ENCODE measurements at regions not wholly inside any gene's neighbourhood (a gene's known extent, or its start where the extent isn't known, plus 50 kb on each side); places are given as distances from the start of the nearest gene placed in this dataset.

DNA sequence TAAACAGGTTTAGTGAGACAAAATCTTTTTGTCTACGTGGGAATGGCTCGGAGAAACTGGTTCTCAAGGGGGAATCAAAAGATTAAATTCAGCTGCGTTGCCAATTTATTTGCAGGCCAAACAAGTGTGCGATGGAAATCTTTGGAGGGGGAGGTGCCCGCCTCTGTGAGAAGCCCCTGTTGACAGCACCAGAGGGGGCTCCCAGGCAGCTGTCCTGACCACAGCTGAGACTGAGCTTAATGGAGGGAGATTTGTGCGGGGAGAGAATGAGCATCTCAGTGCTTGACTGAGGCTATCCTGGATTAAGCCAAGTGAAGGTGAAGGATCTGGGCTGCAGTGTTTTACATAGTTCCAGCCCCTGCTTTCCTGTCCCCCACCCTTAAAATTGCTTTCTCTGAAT, 169.7 kb downstream of the ATG4C start:
- TF ChIP-seq EZH2phosphoT487 (IDR thresholded peaks at IDR 0.05; ENCODE audit: borderline replicate concordance, low read depth, low read length), result no peak
- TF ChIP-seq, protein P1, sequence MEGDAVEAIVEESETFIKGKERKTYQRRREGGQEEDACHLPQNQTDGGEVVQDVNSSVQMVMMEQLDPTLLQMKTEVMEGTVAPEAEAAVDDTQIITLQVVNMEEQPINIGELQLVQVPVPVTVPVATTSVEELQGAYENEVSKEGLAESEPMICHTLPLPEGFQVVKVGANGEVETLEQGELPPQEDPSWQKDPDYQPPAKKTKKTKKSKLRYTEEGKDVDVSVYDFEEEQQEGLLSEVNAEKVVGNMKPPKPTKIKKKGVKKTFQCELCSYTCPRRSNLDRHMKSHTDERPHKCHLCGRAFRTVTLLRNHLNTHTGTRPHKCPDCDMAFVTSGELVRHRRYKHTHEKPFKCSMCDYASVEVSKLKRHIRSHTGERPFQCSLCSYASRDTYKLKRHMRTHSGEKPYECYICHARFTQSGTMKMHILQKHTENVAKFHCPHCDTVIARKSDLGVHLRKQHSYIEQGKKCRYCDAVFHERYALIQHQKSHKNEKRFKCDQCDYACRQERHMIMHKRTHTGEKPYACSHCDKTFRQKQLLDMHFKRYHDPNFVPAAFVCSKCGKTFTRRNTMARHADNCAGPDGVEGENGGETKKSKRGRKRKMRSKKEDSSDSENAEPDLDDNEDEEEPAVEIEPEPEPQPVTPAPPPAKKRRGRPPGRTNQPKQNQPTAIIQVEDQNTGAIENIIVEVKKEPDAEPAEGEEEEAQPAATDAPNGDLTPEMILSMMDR (conservative IDR thresholded peaks at IDR 0.05; ENCODE audit: low read length), result no peak
- Histone ChIP-seq H4K20me1 (ENCODE audit: insufficient read depth, low read length) (no peaks in the 10 kb centered on the region), H3K36me3 (ENCODE audit: insufficient read depth, low read length) (no peaks in the 10 kb centered on the region), H3K4me2 (ENCODE audit: low read length) (no peak overlapping the region), H3K4me3 (ENCODE audit: low read depth, low read length, poor library complexity, severe bottlenecking) (no peak overlapping the region), H3K27ac (ENCODE audit: low read depth, low read length, poor library complexity, severe bottlenecking) (no peak overlapping the region), H3K4me1 (ENCODE audit: insufficient read depth, low read length, poor library complexity, severe bottlenecking) (no peaks in the 10 kb centered on the region), H3K9me3 (ENCODE audit: low read length) (no peaks in the 10 kb centered on the region), H3K9me2 (ENCODE audit: insufficient read depth, low read length) (no peaks in the 10 kb centered on the region), H3K79me2 (ENCODE audit: insufficient read depth, low read depth, low read length) (no peaks in the 10 kb centered on the region), H2AFZ (ENCODE audit: low read length) (no peak overlapping the region)
- no TSS peak for BruUV-seq (replicated peaks)
- CTCF ChIA-PET (ENCODE audit: unreplicated experiment), result no interaction called here
- intact Hi-C loops (cut with micrococcal nuclease; ENCODE audit: unreplicated experiment), result no loop called here
- POLR2A ChIA-PET, result no interaction called here
- no peak for DNase-seq (ENCODE audit: low spot score)

DNA sequence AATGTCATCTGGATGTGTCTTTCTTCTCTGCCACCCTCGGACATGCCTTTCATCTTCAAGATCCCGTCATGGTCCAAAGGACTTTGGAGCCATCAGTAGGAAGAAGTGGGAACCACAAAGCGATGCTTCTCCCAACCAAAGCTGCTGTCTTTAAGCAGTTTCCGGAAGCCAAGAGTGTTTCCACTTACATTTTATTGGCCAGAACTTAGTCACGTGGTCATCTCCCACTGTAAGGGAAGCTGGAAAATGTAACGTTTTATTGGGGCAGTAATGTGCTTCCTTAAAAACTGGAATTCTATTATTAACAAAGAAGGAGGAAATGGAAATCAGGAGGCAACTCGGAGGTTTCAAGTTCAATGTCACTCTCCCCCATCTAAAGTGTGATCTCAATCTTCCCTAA, 170.8 kb downstream of the ATG4C start:
- no TSS peak for BruUV-seq (replicated peaks)
- intact Hi-C loops (cut with micrococcal nuclease; ENCODE audit: unreplicated experiment), result no loop called here
- TF ChIP-seq, protein P1 (conservative IDR thresholded peaks at IDR 0.05; ENCODE audit: low read length), result no peak
- no peak for TF ChIP-seq EZH2phosphoT487 (IDR thresholded peaks at IDR 0.05; ENCODE audit: borderline replicate concordance, low read depth, low read length)
- no peak for DNase-seq (ENCODE audit: low spot score)
- CTCF ChIA-PET (ENCODE audit: unreplicated experiment), result no interaction called here
- no peak overlapping the region for H3K27ac ChIP-seq (ENCODE audit: low read depth, low read length, poor library complexity, severe bottlenecking)
- no peak overlapping the region for H3K4me2 ChIP-seq (ENCODE audit: low read length)
- no peaks in the 10 kb centered on the region for H3K79me2 ChIP-seq (ENCODE audit: insufficient read depth, low read depth, low read length)
- H3K9me3 ChIP-seq (ENCODE audit: low read length), result no peaks in the 10 kb centered on the region
- H3K4me3 ChIP-seq (ENCODE audit: low read depth, low read length, poor library complexity, severe bottlenecking), result no peak overlapping the region
- no peaks in the 10 kb centered on the region for H4K20me1 ChIP-seq (ENCODE audit: insufficient read depth, low read length)
- H2AFZ ChIP-seq (ENCODE audit: low read length), result no peak overlapping the region
- H3K9me2 ChIP-seq (ENCODE audit: insufficient read depth, low read length), result no peaks in the 10 kb centered on the region
- no peaks in the 10 kb centered on the region for H3K4me1 ChIP-seq (ENCODE audit: insufficient read depth, low read length, poor library complexity, severe bottlenecking)
- POLR2A ChIA-PET, result interaction anchor here (0.5 to 0.7 kb wide), 4 partner anchors 12 to 86 kb away, joined by 3 to 4 read pairs (median 3); no protein-coding TSS in a partner anchor
- no peaks in the 10 kb centered on the region for H3K36me3 ChIP-seq (ENCODE audit: insufficient read depth, low read length)

DNA sequence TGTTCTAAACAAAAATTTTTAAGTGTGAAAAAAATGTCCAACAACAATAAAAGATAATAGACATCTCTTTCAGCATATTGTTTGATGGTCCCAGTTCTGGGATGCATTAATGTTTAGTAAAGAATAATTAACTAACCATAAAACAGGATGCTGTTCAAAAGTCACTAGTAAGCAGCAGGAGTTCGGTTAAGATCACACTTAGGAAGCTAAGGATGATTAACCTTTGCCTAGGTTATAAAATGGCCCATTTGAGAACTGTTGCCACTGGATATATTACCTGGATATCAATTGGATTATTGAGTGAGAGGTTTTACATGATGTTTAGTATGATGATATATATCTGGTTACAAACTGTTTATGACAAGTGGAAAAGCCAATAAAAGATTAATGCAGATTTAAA, 171.7 kb downstream of the ATG4C start:
- H3K27ac ChIP-seq (ENCODE audit: low read depth, low read length, poor library complexity, severe bottlenecking), result no peak overlapping the region
- H3K9me3 ChIP-seq (ENCODE audit: low read length), result no peaks in the 10 kb centered on the region
- no peak for DNase-seq (ENCODE audit: low spot score)
- ChIA-PET CTCF (ENCODE audit: unreplicated experiment) (no interaction called here), POLR2A (interaction anchor here (0.6 kb wide), 1 partner anchor 516 kb away, joined by 3 read pairs; no protein-coding TSS in a partner anchor)
- no peak for TF ChIP-seq EZH2phosphoT487 (IDR thresholded peaks at IDR 0.05; ENCODE audit: borderline replicate concordance, low read depth, low read length)
- TF ChIP-seq, protein P1 (conservative IDR thresholded peaks at IDR 0.05; ENCODE audit: low read length), result no peak
- no peaks in the 10 kb centered on the region for H3K79me2 ChIP-seq (ENCODE audit: insufficient read depth, low read depth, low read length)
- no peaks in the 10 kb centered on the region for H3K9me2 ChIP-seq (ENCODE audit: insufficient read depth, low read length)
- BruUV-seq (replicated peaks), result no TSS peak
- H3K4me2 ChIP-seq (ENCODE audit: low read length), result no peak overlapping the region
- H3K36me3 ChIP-seq (ENCODE audit: insufficient read depth, low read length), result no peaks in the 10 kb centered on the region
- no peaks in the 10 kb centered on the region for H4K20me1 ChIP-seq (ENCODE audit: insufficient read depth, low read length)
- intact Hi-C loops (cut with micrococcal nuclease; ENCODE audit: unreplicated experiment), result no loop called here
- H3K4me3 ChIP-seq (ENCODE audit: low read depth, low read length, poor library complexity, severe bottlenecking), result no peak overlapping the region
- H2AFZ ChIP-seq (ENCODE audit: low read length), result no peak overlapping the region
- H3K4me1 ChIP-seq (ENCODE audit: insufficient read depth, low read length, poor library complexity, severe bottlenecking), result no peaks in the 10 kb centered on the region

Measured in OCI-LY7 (cell line).